ENCODE measurements at regions not wholly inside any gene's neighbourhood (a gene's known extent, or its start where the extent isn't known, plus 50 kb on each side); places are given as distances from the start of the nearest gene placed in this dataset.

DNA sequence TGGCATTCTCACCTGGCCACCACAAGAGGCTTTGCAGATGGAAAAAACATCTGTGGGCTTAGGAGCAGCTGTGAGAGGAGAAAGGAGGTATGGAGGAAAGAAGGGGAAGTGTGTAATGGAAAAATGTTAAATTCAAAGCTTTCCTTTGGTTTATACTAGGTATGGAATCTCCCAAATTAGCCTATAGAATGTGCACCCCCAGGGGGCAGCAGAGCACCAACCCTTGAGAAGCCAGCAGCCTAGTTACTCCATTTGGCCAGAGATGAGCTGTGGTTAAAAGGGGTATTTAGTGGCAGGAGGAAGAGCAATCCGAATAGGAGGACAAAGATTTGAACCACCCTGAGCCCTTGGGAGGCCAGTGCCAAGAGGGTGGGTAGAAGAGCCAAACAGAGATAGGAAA, 97.5 kb upstream of the CTTNBP2NL start:
- BruUV-seq (replicated peaks): no TSS peak
- intact Hi-C loops (cut with micrococcal nuclease): loop anchor here (2.0 kb wide), 2 partner anchors 38 to 70 kb away; no protein-coding TSS in a partner anchor
- FAIRE-seq: peak; percentile 78
- 0% methylated on average over 1 of the region's 1 CpG for WGBS (ENCODE audit: insufficient coverage, low coverage, missing lambda C conversion rate)
- Histone ChIP-seq H3K4me1 (replicated peaks in 1 of 2; ENCODE audit: control insufficient read depth in 2 of 2, insufficient read depth in 2 of 2, low read length in 2 of 2) (no peaks in the 10 kb centered on the region), H3K9ac (ENCODE audit: insufficient read depth in 1 of 2, low read depth in 2 of 2, low read length in 2 of 2) (no peak overlapping the region), H3K27me3 (ENCODE audit: control insufficient read depth in 2 of 2, insufficient read depth in 2 of 2, low read length in 2 of 2) (no peaks in the 10 kb centered on the region; a peak in 1 of 5 replicates), H2AFZ (ENCODE audit: low read depth, low read length) (no peak overlapping the region), H3K9me1 (ENCODE audit: control insufficient read depth, insufficient read depth, low read length) (no peaks in the 10 kb centered on the region), H3K9me3 (replicated peaks; ENCODE audit: control insufficient read depth, insufficient read depth, low read depth, low read length) (no peaks in the 10 kb centered on the region), H3K27ac (ENCODE audit: extremely low read depth, low read depth, low read length) (no peak overlapping the region), H3K36me3 (ENCODE audit: control insufficient read depth, insufficient read depth, low read length) (no peaks in the 10 kb centered on the region), H3K4me3 (no peak overlapping the region), H3K79me2 (ENCODE audit: control insufficient read depth, insufficient read depth, low read length) (no peaks in the 10 kb centered on the region), H4K20me1 (replicated peaks; ENCODE audit: control insufficient read depth, insufficient read depth, low read length) (no peaks in the 10 kb centered on the region), H3K4me2 (ENCODE audit: insufficient read depth, low read length) (no peak overlapping the region)
- peak; percentile 70 to 75 (median 73) for DNase-seq (ENCODE audit: extremely low read depth in 1 of 4, low spot score in 3 of 4)
- in situ Hi-C loops (cut with MboI): no loop called here
- ChIA-PET CTCF (ENCODE audit: low intra/inter-chr PET ratio) (interaction anchor here (1.5 to 1.6 kb wide), 2 partner anchors 38 to 71 kb away, joined by 7 to 8 read pairs; no protein-coding TSS in a partner anchor), POLR2A (interaction anchor here (0.5 to 0.9 kb wide), 6 partner anchors 17 to 146 kb away, joined by 3 to 5 read pairs (median 3); no protein-coding TSS in a partner anchor)
- peak; percentile 94 for ATAC-seq
- TF ChIP-seq TEAD4 (IDR thresholded peaks at IDR 0.05; ENCODE audit: low read length): 0 out of 2 replicates have a peak, but pooled peaks have one; percentile 21
- TF ChIP-seq TEAD4 (CRISPR knock-in tag; IDR thresholded peaks at IDR 0.05; ENCODE audit: borderline replicate concordance): no peak
- TF ChIP-seq, protein P1, sequence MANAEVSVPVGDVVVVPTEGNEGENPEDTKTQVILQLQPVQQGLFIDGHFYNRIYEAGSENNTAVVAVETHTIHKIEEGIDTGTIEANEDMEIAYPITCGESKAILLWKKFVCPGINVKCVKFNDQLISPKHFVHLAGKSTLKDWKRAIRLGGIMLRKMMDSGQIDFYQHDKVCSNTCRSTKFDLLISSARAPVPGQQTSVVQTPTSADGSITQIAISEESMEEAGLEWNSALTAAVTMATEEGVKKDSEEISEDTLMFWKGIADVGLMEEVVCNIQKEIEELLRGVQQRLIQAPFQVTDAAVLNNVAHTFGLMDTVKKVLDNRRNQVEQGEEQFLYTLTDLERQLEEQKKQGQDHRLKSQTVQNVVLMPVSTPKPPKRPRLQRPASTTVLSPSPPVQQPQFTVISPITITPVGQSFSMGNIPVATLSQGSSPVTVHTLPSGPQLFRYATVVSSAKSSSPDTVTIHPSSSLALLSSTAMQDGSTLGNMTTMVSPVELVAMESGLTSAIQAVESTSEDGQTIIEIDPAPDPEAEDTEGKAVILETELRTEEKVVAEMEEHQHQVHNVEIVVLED (CRISPR knock-in tag; IDR thresholded peaks at IDR 0.05): no peak
- TF ChIP-seq SMC3 (conservative IDR thresholded peaks at IDR 0.05; ENCODE audit: insufficient read depth, low read depth, low read length): peak; percentile 72
- TF ChIP-seq CTBP1 (IDR thresholded peaks at IDR 0.05; ENCODE audit: borderline replicate concordance): 0 out of 2 replicates have a peak, but pooled peaks have one; percentile 44
- 0 out of 2 replicates have a peak, but pooled peaks have one; percentile 17 for TF ChIP-seq JUN (IDR thresholded peaks at IDR 0.05; ENCODE audit: borderline replicate concordance, low read depth, low read length)
- no peak for TF ChIP-seq JUN (CRISPR knock-in tag; IDR thresholded peaks at IDR 0.05; ENCODE audit: borderline replicate concordance)
- TF ChIP-seq MCM7 (IDR thresholded peaks at IDR 0.05): no peak
- TF ChIP-seq MYC (IDR thresholded peaks at IDR 0.05; ENCODE audit: low read depth, low read length): peak; percentile 47; the same call in 1 of the 2 replicates
- no peak for TF ChIP-seq MYC (CRISPR knock-in tag; IDR thresholded peaks at IDR 0.05; ENCODE audit: borderline replicate concordance, low read depth)
- TF ChIP-seq RCOR1 (IDR thresholded peaks at IDR 0.05; ENCODE audit: borderline replicate concordance in 1 of 2, low read depth in 2 of 2, low read length in 2 of 2): peak in 1 of 2 experiments; percentile 57; a peak in 1 of 4 replicates
- TF ChIP-seq, protein P2, sequence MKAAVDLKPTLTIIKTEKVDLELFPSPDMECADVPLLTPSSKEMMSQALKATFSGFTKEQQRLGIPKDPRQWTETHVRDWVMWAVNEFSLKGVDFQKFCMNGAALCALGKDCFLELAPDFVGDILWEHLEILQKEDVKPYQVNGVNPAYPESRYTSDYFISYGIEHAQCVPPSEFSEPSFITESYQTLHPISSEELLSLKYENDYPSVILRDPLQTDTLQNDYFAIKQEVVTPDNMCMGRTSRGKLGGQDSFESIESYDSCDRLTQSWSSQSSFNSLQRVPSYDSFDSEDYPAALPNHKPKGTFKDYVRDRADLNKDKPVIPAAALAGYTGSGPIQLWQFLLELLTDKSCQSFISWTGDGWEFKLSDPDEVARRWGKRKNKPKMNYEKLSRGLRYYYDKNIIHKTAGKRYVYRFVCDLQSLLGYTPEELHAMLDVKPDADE (conservative IDR thresholded peaks at IDR 0.05; ENCODE audit: control insufficient read depth, low read depth, low read length): no peak
- TF ChIP-seq, protein P3, sequence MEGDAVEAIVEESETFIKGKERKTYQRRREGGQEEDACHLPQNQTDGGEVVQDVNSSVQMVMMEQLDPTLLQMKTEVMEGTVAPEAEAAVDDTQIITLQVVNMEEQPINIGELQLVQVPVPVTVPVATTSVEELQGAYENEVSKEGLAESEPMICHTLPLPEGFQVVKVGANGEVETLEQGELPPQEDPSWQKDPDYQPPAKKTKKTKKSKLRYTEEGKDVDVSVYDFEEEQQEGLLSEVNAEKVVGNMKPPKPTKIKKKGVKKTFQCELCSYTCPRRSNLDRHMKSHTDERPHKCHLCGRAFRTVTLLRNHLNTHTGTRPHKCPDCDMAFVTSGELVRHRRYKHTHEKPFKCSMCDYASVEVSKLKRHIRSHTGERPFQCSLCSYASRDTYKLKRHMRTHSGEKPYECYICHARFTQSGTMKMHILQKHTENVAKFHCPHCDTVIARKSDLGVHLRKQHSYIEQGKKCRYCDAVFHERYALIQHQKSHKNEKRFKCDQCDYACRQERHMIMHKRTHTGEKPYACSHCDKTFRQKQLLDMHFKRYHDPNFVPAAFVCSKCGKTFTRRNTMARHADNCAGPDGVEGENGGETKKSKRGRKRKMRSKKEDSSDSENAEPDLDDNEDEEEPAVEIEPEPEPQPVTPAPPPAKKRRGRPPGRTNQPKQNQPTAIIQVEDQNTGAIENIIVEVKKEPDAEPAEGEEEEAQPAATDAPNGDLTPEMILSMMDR (IDR thresholded peaks at IDR 0.05 in 2 of 3, conservative IDR thresholded peaks at IDR 0.05 in 1 of 3; ENCODE audit: insufficient read depth in 2 of 3, low read depth in 1 of 3, low read length in 3 of 3): peak; percentile 79 to 98 (median 85)
- TF ChIP-seq ZNF12 (CRISPR knock-in tag; IDR thresholded peaks at IDR 0.05): no peak
- TF ChIP-seq TBL1XR1 (IDR thresholded peaks at IDR 0.05; ENCODE audit: low read length in 2 of 2): peak in 1 of 2 experiments; percentile 49; a peak in 1 of 4 replicates
- no peak for TF ChIP-seq ZNF263 (CRISPR knock-in tag; IDR thresholded peaks at IDR 0.05; ENCODE audit: borderline replicate concordance)
- TF ChIP-seq MAZ (CRISPR knock-in tag; conservative IDR thresholded peaks at IDR 0.05 in 1 of 2, IDR thresholded peaks at IDR 0.05 in 1 of 2): 0 out of 4 replicates have a peak, but pooled peaks of 1 of the 2 experiments have one; percentile 12
- no peak for TF ChIP-seq TAF1 (IDR thresholded peaks at IDR 0.05; ENCODE audit: control insufficient read depth, extremely low read depth, insufficient read depth, low read length, severe bottlenecking)

Data from K562 (cell line).